Astrocyte of the spinal cord (primary cell): ENCODE measurements at regions not wholly inside any gene's neighbourhood (a gene's known extent, or its start where the extent isn't known, plus 50 kb on each side); places are given as distances from the start of the nearest gene placed in this dataset.
A peak's percentile ranks its signal among the peaks of the same experiment; 100 is the strongest.

Source experiments
- DNase-seq: peaks from one replicate; pipeline ENCODE4 v3.0.0; 2011; ENCODE audit warnings: low read depth, low spot score
- H3K4me3 ChIP-seq: 2 replicates; pipeline ENCODE4 v1.5.1; 2011; ENCODE audit warnings: low read depth, mild to moderate bottlenecking, low read length, moderate library complexity
- CTCF ChIP-seq: IDR thresholded peaks from 2 replicates; pipeline ENCODE4 v1.5.1; 2012; ENCODE audit warnings: low read depth, mild to moderate bottlenecking, low read length, inconsistent platforms
- in situ Hi-C: cut with HindIII; loops from 2 replicates; pipeline ENCODE4 v1.10.0; 2017; ENCODE audit warnings: low sequenced_read_pairs

- no peak for TF ChIP-seq CTCF
- in situ Hi-C loops: no loop called here
- H3K4me3 ChIP-seq: no peak overlapping the region
- DNase-seq: no peak
These were observed 583.4 kb downstream of the SOX6 start for GRCh38 chr11:15772981-15773380.

- no peak for TF ChIP-seq CTCF
- in situ Hi-C loops: no loop called here
- DNase-seq: no peak
- no peak overlapping the region for H3K4me3 ChIP-seq
These were observed 582.6 kb downstream of the SOX6 start for GRCh38 chr11:15773476-15774387.

- in situ Hi-C loops: no loop called here
- DNase-seq: no peak
- TF ChIP-seq CTCF: no peak
- no peak overlapping the region for H3K4me3 ChIP-seq
These were observed 581.9 kb downstream of the SOX6 start for GRCh38 chr11:15774388-15774939.

- no peak overlapping the region for H3K4me3 ChIP-seq
- in situ Hi-C loops: no loop called here
- no peak for TF ChIP-seq CTCF
- peak; percentile 33 for DNase-seq
These were observed 581.3 kb downstream of the SOX6 start for GRCh38 chr11:15775015-15775541.

GRCh38 chr11:15775797-15776196 lies 580.5 kb downstream of the SOX6 start:
- no peak overlapping the region for H3K4me3 ChIP-seq
- no peak for DNase-seq
- TF ChIP-seq CTCF: no peak
- in situ Hi-C loops: no loop called here

- no peak for TF ChIP-seq CTCF
- DNase-seq: no peak
- no peak overlapping the region for H3K4me3 ChIP-seq
- in situ Hi-C loops: no loop called here
These were observed 580.0 kb downstream of the SOX6 start for GRCh38 chr11:15776366-15776765.
